Ishikawa (cell line): ENCODE measurements at regions not wholly inside any gene's neighbourhood (a gene's known extent, or its start where the extent isn't known, plus 50 kb on each side); places are given as distances from the start of the nearest gene placed in this dataset.

Experiments used
- EP300 ChIP-seq: IDR thresholded peaks from 2 replicates; pipeline ENCODE4 v1.6.1; 2012; ENCODE audit warnings: borderline replicate concordance
- TEAD4 ChIP-seq: IDR thresholded peaks from 2 replicates; pipeline ENCODE4 v1.6.1; 2012

DNA sequence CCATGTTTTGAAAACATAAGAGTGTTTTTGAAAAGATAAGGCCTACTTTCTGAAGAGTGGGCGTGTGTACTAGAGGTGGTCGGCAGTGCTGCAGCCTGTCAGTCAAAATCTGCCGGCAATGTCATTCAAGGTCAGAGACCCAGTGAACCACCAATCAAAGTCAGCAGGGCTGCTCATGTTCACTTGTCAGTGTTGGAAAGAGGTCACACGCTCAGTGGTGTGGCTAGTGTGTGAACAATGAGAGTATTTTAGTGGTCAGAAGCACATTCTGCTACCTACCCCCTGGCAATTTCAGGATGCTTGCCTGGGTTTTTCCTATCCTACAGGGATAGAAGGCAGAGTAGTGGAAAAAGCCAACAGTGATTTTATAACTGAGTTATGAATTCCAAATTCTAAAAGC lies 278.5 kb upstream of the ONECUT1 start:
- TF ChIP-seq EP300: no peak
- no peak for TF ChIP-seq TEAD4
